ENCODE measurements at regions not wholly inside any gene's neighbourhood (a gene's known extent, or its start where the extent isn't known, plus 50 kb on each side); places are given as distances from the start of the nearest gene placed in this dataset.

- ATAC-seq (ENCODE audit: low read depth) (no peak), DNase-seq (ENCODE audit: low spot score) (no peak)
- Histone ChIP-seq H3K27me3 (ENCODE audit: insufficient read depth, poor library complexity, severe bottlenecking) (no peaks in the 10 kb centered on the region), H3K9me3 (ENCODE audit: severe bottlenecking) (no peaks in the 10 kb centered on the region), H3K27ac (ENCODE audit: poor library complexity, severe bottlenecking) (no peak overlapping the region), H3K4me3 (ENCODE audit: severe bottlenecking) (no peak overlapping the region), H3K36me3 (ENCODE audit: low read depth) (no peaks in the 10 kb centered on the region), H3K4me1 (ENCODE audit: insufficient read depth, poor library complexity, severe bottlenecking) (no peaks in the 10 kb centered on the region)
- TF ChIP-seq, protein P1, sequence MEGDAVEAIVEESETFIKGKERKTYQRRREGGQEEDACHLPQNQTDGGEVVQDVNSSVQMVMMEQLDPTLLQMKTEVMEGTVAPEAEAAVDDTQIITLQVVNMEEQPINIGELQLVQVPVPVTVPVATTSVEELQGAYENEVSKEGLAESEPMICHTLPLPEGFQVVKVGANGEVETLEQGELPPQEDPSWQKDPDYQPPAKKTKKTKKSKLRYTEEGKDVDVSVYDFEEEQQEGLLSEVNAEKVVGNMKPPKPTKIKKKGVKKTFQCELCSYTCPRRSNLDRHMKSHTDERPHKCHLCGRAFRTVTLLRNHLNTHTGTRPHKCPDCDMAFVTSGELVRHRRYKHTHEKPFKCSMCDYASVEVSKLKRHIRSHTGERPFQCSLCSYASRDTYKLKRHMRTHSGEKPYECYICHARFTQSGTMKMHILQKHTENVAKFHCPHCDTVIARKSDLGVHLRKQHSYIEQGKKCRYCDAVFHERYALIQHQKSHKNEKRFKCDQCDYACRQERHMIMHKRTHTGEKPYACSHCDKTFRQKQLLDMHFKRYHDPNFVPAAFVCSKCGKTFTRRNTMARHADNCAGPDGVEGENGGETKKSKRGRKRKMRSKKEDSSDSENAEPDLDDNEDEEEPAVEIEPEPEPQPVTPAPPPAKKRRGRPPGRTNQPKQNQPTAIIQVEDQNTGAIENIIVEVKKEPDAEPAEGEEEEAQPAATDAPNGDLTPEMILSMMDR (IDR thresholded peaks at IDR 0.05; ENCODE audit: poor library complexity, severe bottlenecking): no peak
Measured at GRCh38 chr22:44399906-44400762, 87.4 kb upstream of the SHISAL1 start.

DNA sequence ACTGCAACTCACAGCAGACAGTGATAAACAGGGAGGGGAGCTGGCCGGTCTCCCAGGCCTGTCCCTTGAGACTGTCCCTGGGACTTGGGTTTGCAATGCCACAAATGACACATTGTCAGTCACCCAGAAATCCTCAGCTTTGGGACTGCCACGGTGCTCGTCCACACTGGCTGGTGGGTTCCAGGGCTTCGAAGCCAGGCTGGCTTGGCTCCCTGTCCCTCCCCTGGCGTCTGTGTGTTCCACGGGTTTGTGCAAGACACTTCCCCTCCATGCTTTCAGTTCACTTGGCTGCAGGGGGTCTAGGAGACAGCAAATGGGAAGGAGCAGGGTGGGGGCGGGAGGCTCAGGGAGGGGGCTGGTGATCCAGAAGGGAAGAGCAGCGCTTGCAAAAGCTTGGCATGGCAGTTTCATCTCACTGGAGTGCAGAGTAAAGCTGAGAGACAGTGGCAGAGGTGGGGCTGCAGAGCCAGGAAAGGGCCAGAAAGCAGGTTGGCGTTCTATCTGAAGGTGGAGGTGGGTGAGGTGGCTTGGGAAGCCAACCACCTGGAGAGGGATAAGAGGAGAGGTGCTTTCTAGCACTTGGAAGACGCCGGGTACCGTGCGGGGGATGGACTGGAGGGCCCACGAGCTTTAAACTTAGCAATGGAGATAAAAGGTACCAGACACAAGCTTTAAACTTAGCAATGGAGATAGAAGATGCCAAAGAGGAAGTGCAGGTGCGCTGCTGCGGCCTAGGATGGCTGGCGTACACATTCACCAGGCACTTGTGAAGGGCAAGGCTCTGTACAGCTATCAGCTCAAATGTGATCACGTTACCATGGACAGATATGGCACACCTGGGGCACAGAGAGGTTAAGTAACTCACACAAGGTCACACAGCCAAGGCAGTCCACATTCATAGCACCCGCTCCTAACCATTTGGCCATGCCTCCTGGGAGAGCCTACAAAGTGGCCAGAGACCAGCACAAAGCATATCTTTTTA lies 86.4 kb upstream of the SHISAL1 start:
- Histone ChIP-seq H3K36me3 (ENCODE audit: low read depth) (no peaks in the 10 kb centered on the region), H3K27ac (ENCODE audit: poor library complexity, severe bottlenecking) (no peak overlapping the region), H3K4me1 (ENCODE audit: insufficient read depth, poor library complexity, severe bottlenecking) (no peaks in the 10 kb centered on the region), H3K4me3 (ENCODE audit: severe bottlenecking) (no peak overlapping the region), H3K27me3 (ENCODE audit: insufficient read depth, poor library complexity, severe bottlenecking) (no peaks in the 10 kb centered on the region), H3K9me3 (ENCODE audit: severe bottlenecking) (no peaks in the 10 kb centered on the region)
- ATAC-seq (ENCODE audit: low read depth) (no peak), DNase-seq (ENCODE audit: low spot score) (no peak)
- TF ChIP-seq, protein P1 (IDR thresholded peaks at IDR 0.05; ENCODE audit: poor library complexity, severe bottlenecking): no peak

DNA sequence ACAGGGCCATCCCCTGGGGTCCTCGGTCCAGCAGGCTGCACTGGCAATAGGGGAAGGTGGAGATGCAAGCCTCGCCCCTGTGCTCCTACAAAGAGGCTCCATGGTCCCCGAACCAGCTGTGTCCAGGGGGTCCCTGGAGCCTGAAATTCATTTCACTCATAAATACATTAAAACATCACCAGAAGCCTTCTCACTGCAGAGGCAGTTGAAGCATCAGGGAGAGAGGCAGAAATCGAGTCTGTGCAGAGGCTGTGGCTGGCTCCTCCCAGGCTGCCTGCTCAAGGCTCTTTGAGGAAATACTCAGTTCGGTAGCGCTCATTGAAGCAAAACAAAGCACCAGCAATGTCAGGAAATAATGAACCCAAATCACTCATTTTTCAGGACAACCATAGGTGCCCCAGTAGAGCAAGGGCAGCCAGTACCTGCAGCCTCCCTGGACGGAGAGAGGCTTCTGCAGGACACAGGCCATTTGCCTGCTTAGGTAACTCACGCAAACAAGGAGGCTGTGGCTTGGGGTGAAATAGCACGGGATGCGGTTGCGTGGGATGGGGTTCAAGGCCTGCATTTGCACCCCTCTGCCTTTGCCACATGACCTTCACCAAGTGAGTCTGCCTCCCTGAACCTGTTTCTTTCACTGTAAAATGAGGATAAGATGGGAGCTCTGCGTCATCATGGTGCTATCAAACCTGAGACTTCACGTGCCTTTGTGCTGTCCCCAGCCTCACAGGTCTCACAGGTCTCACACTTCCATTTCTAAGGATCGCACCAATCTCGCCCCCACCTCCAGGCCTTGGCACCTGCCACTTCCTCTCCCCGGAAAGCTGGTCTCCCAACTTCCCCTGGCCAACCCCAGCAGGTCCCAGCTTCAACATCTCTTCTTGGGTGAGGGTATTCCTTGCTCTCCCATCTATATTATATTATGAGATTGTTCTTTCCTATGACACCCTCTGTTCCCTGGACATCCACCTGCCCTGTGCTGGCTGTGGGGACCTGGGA lies 84.3 kb upstream of the SHISAL1 start:
- no peak overlapping the region for H3K4me3 ChIP-seq (ENCODE audit: severe bottlenecking)
- no peak overlapping the region for H3K27ac ChIP-seq (ENCODE audit: poor library complexity, severe bottlenecking)
- peak; percentile 25 for DNase-seq (ENCODE audit: low spot score)
- no peak for ATAC-seq (ENCODE audit: low read depth)
- TF ChIP-seq, protein P1 (IDR thresholded peaks at IDR 0.05; ENCODE audit: poor library complexity, severe bottlenecking): no peak
- peaks cover 9% of the 10 kb centered on the region for H3K4me1 ChIP-seq (ENCODE audit: insufficient read depth, poor library complexity, severe bottlenecking)
- no peaks in the 10 kb centered on the region for H3K9me3 ChIP-seq (ENCODE audit: severe bottlenecking)
- H3K36me3 ChIP-seq (ENCODE audit: low read depth): no peaks in the 10 kb centered on the region
- H3K27me3 ChIP-seq (ENCODE audit: insufficient read depth, poor library complexity, severe bottlenecking): no peaks in the 10 kb centered on the region

- DNase-seq (ENCODE audit: low spot score): peak; percentile 22
Measured at GRCh38 chr22:44396021-44396726, 83.4 kb upstream of the SHISAL1 start.

More at GRCh38 chr22:44396021-44396726, 83.4 kb upstream of the SHISAL1 start:
- no peak overlapping the region for H3K27ac ChIP-seq (ENCODE audit: poor library complexity, severe bottlenecking)
- H3K9me3 ChIP-seq (ENCODE audit: severe bottlenecking): no peaks in the 10 kb centered on the region
- no peaks in the 10 kb centered on the region for H3K27me3 ChIP-seq (ENCODE audit: insufficient read depth, poor library complexity, severe bottlenecking)
- H3K36me3 ChIP-seq (ENCODE audit: low read depth): no peaks in the 10 kb centered on the region
- peaks cover 9% of the 10 kb centered on the region for H3K4me1 ChIP-seq (ENCODE audit: insufficient read depth, poor library complexity, severe bottlenecking)
- ATAC-seq (ENCODE audit: low read depth): no peak
- TF ChIP-seq, protein P1 (IDR thresholded peaks at IDR 0.05; ENCODE audit: poor library complexity, severe bottlenecking): no peak
- no peak overlapping the region for H3K4me3 ChIP-seq (ENCODE audit: severe bottlenecking)

Measured in RWPE2 (cell line).